ENCODE measurements at regions not wholly inside any gene's neighbourhood (a gene's known extent, or its start where the extent isn't known, plus 50 kb on each side); places are given as distances from the start of the nearest gene placed in this dataset.

GRCh38 chr7:126215785-126216184 lies 1037.0 kb downstream of the GRM8 start:
- no peaks in the 10 kb centered on the region for H3K36me3 ChIP-seq (ENCODE audit: control insufficient read depth, insufficient read depth, low read length)
- no peaks in the 10 kb centered on the region for H3K27me3 ChIP-seq (ENCODE audit: control insufficient read depth, insufficient read depth, low read length)
- no peak for TF ChIP-seq CTCF (IDR thresholded peaks at IDR 0.05; ENCODE audit: insufficient read depth, low read depth, low read length)
- no peak for DNase-seq (ENCODE audit: low read depth)
- H3K4me3 ChIP-seq (ENCODE audit: low read depth, low read length): no peak overlapping the region
- POLR2A ChIA-PET: no interaction called here
- CTCF ChIA-PET: no interaction called here

GRCh38 chr7:126213876-126214275 lies 1038.9 kb downstream of the GRM8 start:
- H3K36me3 ChIP-seq (ENCODE audit: control insufficient read depth, insufficient read depth, low read length): no peaks in the 10 kb centered on the region
- POLR2A ChIA-PET: no interaction called here
- H3K4me3 ChIP-seq (ENCODE audit: low read depth, low read length): no peak overlapping the region
- no peak for TF ChIP-seq CTCF (IDR thresholded peaks at IDR 0.05; ENCODE audit: insufficient read depth, low read depth, low read length)
- CTCF ChIA-PET: no interaction called here
- H3K27me3 ChIP-seq (ENCODE audit: control insufficient read depth, insufficient read depth, low read length): no peaks in the 10 kb centered on the region
- no peak for DNase-seq (ENCODE audit: low read depth)

- CTCF ChIA-PET: no interaction called here
- POLR2A ChIA-PET: no interaction called here
- no peak for TF ChIP-seq CTCF (IDR thresholded peaks at IDR 0.05; ENCODE audit: insufficient read depth, low read depth, low read length)
- H3K4me3 ChIP-seq (ENCODE audit: low read depth, low read length): no peak overlapping the region
- DNase-seq (ENCODE audit: low read depth): no peak
- H3K36me3 ChIP-seq (ENCODE audit: control insufficient read depth, insufficient read depth, low read length): no peaks in the 10 kb centered on the region
- no peaks in the 10 kb centered on the region for H3K27me3 ChIP-seq (ENCODE audit: control insufficient read depth, insufficient read depth, low read length)
Observed at GRCh38 chr7:126211875-126212274, 1040.9 kb downstream of the GRM8 start.

GRCh38 chr7:126210707-126211106 lies 1042.0 kb downstream of the GRM8 start:
- no peak for TF ChIP-seq CTCF (IDR thresholded peaks at IDR 0.05; ENCODE audit: insufficient read depth, low read depth, low read length)
- ChIA-PET POLR2A (no interaction called here), CTCF (no interaction called here)
- no peak for DNase-seq (ENCODE audit: low read depth)
- no peaks in the 10 kb centered on the region for H3K27me3 ChIP-seq (ENCODE audit: control insufficient read depth, insufficient read depth, low read length)
- H3K4me3 ChIP-seq (ENCODE audit: low read depth, low read length): no peak overlapping the region
- H3K36me3 ChIP-seq (ENCODE audit: control insufficient read depth, insufficient read depth, low read length): no peaks in the 10 kb centered on the region

- ChIA-PET POLR2A (no interaction called here), CTCF (no interaction called here)
- no peak for DNase-seq (ENCODE audit: low read depth)
- Histone ChIP-seq H3K36me3 (ENCODE audit: control insufficient read depth, insufficient read depth, low read length) (no peaks in the 10 kb centered on the region), H3K4me3 (ENCODE audit: low read depth, low read length) (no peak overlapping the region), H3K27me3 (ENCODE audit: control insufficient read depth, insufficient read depth, low read length) (no peaks in the 10 kb centered on the region)
- no peak for TF ChIP-seq CTCF (IDR thresholded peaks at IDR 0.05; ENCODE audit: insufficient read depth, low read depth, low read length)
Observed at GRCh38 chr7:126203185-126203584, 1049.6 kb downstream of the GRM8 start.
